ENCODE measurements at regions not wholly inside any gene's neighbourhood (a gene's known extent, or its start where the extent isn't known, plus 50 kb on each side); places are given as distances from the start of the nearest gene placed in this dataset.

- TF ChIP-seq CTCF (IDR thresholded peaks at IDR 0.05; ENCODE audit: insufficient read depth, missing control alignments), result no peak
- FAIRE-seq (no peak), DNase-seq (ENCODE audit: insufficient read length, low spot score) (no peak)
Measured at GRCh38 chr6:98471444-98471843, 362.9 kb upstream of the POU3F2 start.

- no peak for FAIRE-seq
- no peak for TF ChIP-seq CTCF (IDR thresholded peaks at IDR 0.05; ENCODE audit: insufficient read depth, missing control alignments)
Measured at GRCh38 chr6:98477231-98477630, 357.1 kb upstream of the POU3F2 start.

GRCh38 chr6:98484696-98485095 is 349.7 kb upstream of the POU3F2 start:
- TF ChIP-seq CTCF (IDR thresholded peaks at IDR 0.05; ENCODE audit: insufficient read depth, missing control alignments), result no peak
- no peak for DNase-seq (ENCODE audit: insufficient read length, low spot score)
- FAIRE-seq, result no peak

More at GRCh38 chr6:98477231-98477630, 357.1 kb upstream of the POU3F2 start:
- no peak for DNase-seq (ENCODE audit: insufficient read length, low spot score)

DNA sequence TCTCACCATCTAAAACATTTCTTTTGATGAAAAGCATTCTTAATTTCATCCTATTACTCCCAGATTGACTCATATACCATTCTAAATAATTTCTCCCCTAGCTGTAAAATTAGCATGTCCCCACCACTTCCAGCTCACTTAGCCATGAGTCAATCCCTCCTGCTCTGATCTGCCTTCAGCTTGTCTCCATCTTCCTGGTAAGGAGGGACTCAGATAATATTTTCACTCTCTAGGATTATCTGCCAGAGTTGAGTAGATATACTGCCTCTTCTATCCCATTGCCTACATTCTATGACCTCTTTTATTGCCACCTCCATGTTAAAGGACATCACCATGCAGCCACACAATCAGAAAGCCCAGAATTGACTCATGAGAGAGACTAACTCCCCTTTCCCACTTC is 348.8 kb upstream of the POU3F2 start:
- no peak for DNase-seq (ENCODE audit: insufficient read length, low spot score)
- FAIRE-seq, result no peak
- TF ChIP-seq CTCF (IDR thresholded peaks at IDR 0.05; ENCODE audit: insufficient read depth, missing control alignments), result no peak

GRCh38 chr6:98486057-98486456 is 348.3 kb upstream of the POU3F2 start:
- no peak for TF ChIP-seq CTCF (IDR thresholded peaks at IDR 0.05; ENCODE audit: insufficient read depth, missing control alignments)
- no peak for DNase-seq (ENCODE audit: insufficient read length, low spot score)
- FAIRE-seq, result no peak

DNA sequence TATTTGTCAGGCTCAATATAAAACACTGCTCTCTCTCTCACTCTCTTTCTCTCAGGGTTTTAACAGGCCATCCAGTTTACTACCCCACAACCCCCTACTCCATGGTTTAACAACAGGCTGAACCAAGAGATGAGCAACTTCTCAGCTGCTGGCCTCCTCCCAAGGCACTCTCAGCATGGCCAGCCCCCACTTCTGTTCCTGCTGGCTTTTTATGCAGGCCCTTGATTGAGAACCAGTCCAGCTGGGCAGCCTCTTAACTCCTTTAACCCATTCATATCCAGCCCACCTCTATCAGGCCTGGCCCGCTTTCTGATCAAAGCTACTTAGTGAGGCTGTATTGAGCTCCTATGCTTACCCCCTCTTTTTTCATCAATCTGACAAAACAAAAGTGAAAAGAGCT is 346.8 kb upstream of the POU3F2 start:
- FAIRE-seq (no peak), DNase-seq (ENCODE audit: insufficient read length, low spot score) (no peak)
- TF ChIP-seq CTCF (IDR thresholded peaks at IDR 0.05; ENCODE audit: insufficient read depth, missing control alignments), result no peak

- FAIRE-seq, result no peak
- TF ChIP-seq CTCF (IDR thresholded peaks at IDR 0.05; ENCODE audit: insufficient read depth, missing control alignments), result no peak
- no peak for DNase-seq (ENCODE audit: insufficient read length, low spot score)
Measured at GRCh38 chr6:98498144-98498775, 336.1 kb upstream of the POU3F2 start.
